ENCODE measurements at regions not wholly inside any gene's neighbourhood (a gene's known extent, or its start where the extent isn't known, plus 50 kb on each side); places are given as distances from the start of the nearest gene placed in this dataset.

DNA sequence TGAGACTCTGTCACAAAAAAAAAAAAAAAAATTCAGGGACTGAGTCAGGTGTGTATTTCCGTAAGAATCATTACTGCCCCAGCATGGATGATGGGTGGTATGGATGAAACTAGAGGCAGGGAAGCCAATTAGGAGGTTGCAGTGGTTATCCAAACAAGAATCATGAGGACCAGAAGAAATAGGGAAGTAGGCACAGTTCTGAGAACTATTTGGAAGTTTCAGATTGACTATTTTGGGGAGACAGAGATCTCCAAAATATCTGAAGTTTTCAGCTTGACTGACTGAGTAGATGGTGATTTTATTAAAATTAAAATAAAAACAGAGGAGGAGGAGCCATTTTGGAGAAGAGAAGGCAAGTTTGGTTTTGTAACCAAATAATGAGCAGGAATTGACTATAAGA is 119.4 kb upstream of the NRBF2 start:
- no peak overlapping the region for H2AFZ ChIP-seq (ENCODE audit: low read depth, low read length)
- POLR2A ChIA-PET, result no interaction called here
- no peaks in the 10 kb centered on the region for H3K4me1 ChIP-seq (ENCODE audit: control insufficient read depth, extremely low read depth, insufficient read depth, low read length)
- no peak for DNase-seq (ENCODE audit: low read depth, low spot score)
- dilution Hi-C loops (cut with MboI; ENCODE audit: extremely low pct_ligation_motif_present, low sequenced_read_pairs), result no loop called here
- no peak overlapping the region for H3K4me3 ChIP-seq (replicated peaks in 1 of 3; ENCODE audit: insufficient read depth in 1 of 3, low read depth in 1 of 3, low read length in 3 of 3)
- H3K27ac ChIP-seq (ENCODE audit: insufficient read depth, low read depth, low read length), result no peak overlapping the region
- no TSS peak for BruUV-seq (replicated peaks)
- TF ChIP-seq EZH2 (IDR thresholded peaks at IDR 0.05; ENCODE audit: borderline replicate concordance, low read depth, low read length, severe bottlenecking) (no peak), POLR2AphosphoS5 (IDR thresholded peaks at IDR 0.05; ENCODE audit: insufficient read depth, low read depth, low read length) (no peak), POLR2A (IDR thresholded peaks at IDR 0.05; ENCODE audit: low read depth, low read length) (no peak), FOS (IDR thresholded peaks at IDR 0.05; ENCODE audit: borderline replicate concordance, insufficient read depth, low read length) (no peak), MYC (IDR thresholded peaks at IDR 0.05; ENCODE audit: low read depth, low read length) (no peak), JUN (IDR thresholded peaks at IDR 0.05; ENCODE audit: borderline replicate concordance, insufficient read depth, insufficient read length, low read depth) (no peak), GATA2 (IDR thresholded peaks at IDR 0.05; ENCODE audit: insufficient read depth, insufficient read length, low read depth, low read length) (no peak)
- TF ChIP-seq, protein P1, sequence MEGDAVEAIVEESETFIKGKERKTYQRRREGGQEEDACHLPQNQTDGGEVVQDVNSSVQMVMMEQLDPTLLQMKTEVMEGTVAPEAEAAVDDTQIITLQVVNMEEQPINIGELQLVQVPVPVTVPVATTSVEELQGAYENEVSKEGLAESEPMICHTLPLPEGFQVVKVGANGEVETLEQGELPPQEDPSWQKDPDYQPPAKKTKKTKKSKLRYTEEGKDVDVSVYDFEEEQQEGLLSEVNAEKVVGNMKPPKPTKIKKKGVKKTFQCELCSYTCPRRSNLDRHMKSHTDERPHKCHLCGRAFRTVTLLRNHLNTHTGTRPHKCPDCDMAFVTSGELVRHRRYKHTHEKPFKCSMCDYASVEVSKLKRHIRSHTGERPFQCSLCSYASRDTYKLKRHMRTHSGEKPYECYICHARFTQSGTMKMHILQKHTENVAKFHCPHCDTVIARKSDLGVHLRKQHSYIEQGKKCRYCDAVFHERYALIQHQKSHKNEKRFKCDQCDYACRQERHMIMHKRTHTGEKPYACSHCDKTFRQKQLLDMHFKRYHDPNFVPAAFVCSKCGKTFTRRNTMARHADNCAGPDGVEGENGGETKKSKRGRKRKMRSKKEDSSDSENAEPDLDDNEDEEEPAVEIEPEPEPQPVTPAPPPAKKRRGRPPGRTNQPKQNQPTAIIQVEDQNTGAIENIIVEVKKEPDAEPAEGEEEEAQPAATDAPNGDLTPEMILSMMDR (IDR thresholded peaks at IDR 0.05; ENCODE audit: extremely low read depth in 1 of 2, insufficient read depth in 1 of 2, low read depth in 1 of 2, low read length in 2 of 2), result no peak
- TF ChIP-seq, protein P2, sequence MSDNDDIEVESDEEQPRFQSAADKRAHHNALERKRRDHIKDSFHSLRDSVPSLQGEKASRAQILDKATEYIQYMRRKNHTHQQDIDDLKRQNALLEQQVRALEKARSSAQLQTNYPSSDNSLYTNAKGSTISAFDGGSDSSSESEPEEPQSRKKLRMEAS (IDR thresholded peaks at IDR 0.05; ENCODE audit: insufficient read depth, insufficient read length), result no peak
- no peaks in the 10 kb centered on the region for H3K27me3 ChIP-seq (ENCODE audit: control insufficient read depth in 2 of 2, insufficient read depth in 2 of 2, low read length in 2 of 2)
- no peaks in the 10 kb centered on the region for H3K79me2 ChIP-seq (ENCODE audit: control insufficient read depth, insufficient read depth, low read length)
- no peak for FAIRE-seq
- no peaks in the 10 kb centered on the region for H4K20me1 ChIP-seq (replicated peaks; ENCODE audit: control insufficient read depth, extremely low read depth, insufficient read depth, low read length)
- H3K9ac ChIP-seq (replicated peaks; ENCODE audit: extremely low read depth, insufficient read depth, low read length), result no peak overlapping the region
- CTCF ChIA-PET, result no interaction called here
- no peaks in the 10 kb centered on the region for H3K9me1 ChIP-seq (replicated peaks; ENCODE audit: control insufficient read depth, extremely low read depth, insufficient read depth, low read length)
- no peak overlapping the region for H3K4me2 ChIP-seq (ENCODE audit: insufficient read depth, low read length)
- no peaks in the 10 kb centered on the region for H3K9me3 ChIP-seq (replicated peaks; ENCODE audit: control insufficient read depth, insufficient read depth, low read length)
- intact Hi-C loops (cut with micrococcal nuclease), result no loop called here
- no peaks in the 10 kb centered on the region for H3K36me3 ChIP-seq (ENCODE audit: control insufficient read depth in 2 of 2, extremely low read depth in 1 of 2, insufficient read depth in 2 of 2, low read length in 2 of 2)

Data from endothelial cell of umbilical vein (primary cell).